GM12878 (cell line): ENCODE measurements at regions not wholly inside any gene's neighbourhood (a gene's known extent, or its start where the extent isn't known, plus 50 kb on each side); places are given as distances from the start of the nearest gene placed in this dataset.

Experiments used
- ATAC-seq: fragments of 200-7000 bp; cut with Tn5 transposase; 3 replicates; pipeline ENCODE4 v1.9.1; 2020; ENCODE audit warnings: mild to moderate bottlenecking, moderate library complexity
- BruUV-seq: library from RNA; stranded (reverse); fragments of 400-500 nt; replicated peaks from 2 replicates; lab custom pipeline; 2021; lab: Mats Ljungman, UMichigan
- CTCF ChIA-PET: fragments of 300-600 bp; sonication (Branson Sonifier 250); formaldehyde crosslinking; extraction: SDS; loops from one replicate; lab custom pipeline; 2021; ENCODE audit warnings: inconsistent platforms; lab: Yijun Ruan, JAX
- POLR2A ChIA-PET: fragments of 350-600 bp; formaldehyde crosslinking; extraction: SDS; loops from one replicate; lab custom pipeline; 2021; ENCODE audit warnings: inconsistent platforms; lab: Charles Lee
- RAD21 ChIA-PET: fragments of 300-600 bp; sonication (Branson Sonifier 250); formaldehyde crosslinking; loops from one replicate; lab custom pipeline; 2023; ENCODE audit warnings: antibody characterized with exemption; ENCODE audit not compliant: unreplicated experiment; lab: Charles Lee
- SMC1A ChIA-PET: fragments of 300-600 bp; sonication (Branson Sonifier 250); formaldehyde crosslinking; loops from one replicate; lab custom pipeline; 2023; ENCODE audit not compliant: unreplicated experiment, uncharacterized antibody; lab: Charles Lee
- DNase-seq: peaks from one replicate; pipeline ENCODE4 v3.0.0-alpha.2; 2011; ENCODE audit warnings: low read depth, low spot score
- FAIRE-seq: peaks from 3 replicates; lab custom pipeline; 2011; peaks lifted over from hg19 to GRCh38; lab: Jason Lieb, UNC
- H2AFZ ChIP-seq: 2 replicates; pipeline ENCODE4 v1.6.0; 2011; ENCODE audit warnings: low read depth, low read length, control low read depth; ENCODE audit not compliant: control insufficient read depth
- H3K27ac ChIP-seq: 2 replicates; pipeline ENCODE4 v1.5.1; 2011; ENCODE audit warnings: control low read depth; ENCODE audit not compliant: control insufficient read depth, insufficient read depth
- H3K27me3 ChIP-seq, 2 experiments: replicated peaks in 1 of 2; 2 replicates each; pipeline versions ENCODE4 v1.6.0 to v1.6.1; 2011; ENCODE audit warnings: low read length in 1 of 2; ENCODE audit not compliant: control insufficient read depth in 2 of 2, insufficient read depth in 2 of 2
- H3K36me3 ChIP-seq, 2 experiments: 2 replicates each; pipeline ENCODE4 v1.5.1; 2011; ENCODE audit warnings: low read length in 1 of 2; ENCODE audit not compliant: control insufficient read depth in 2 of 2, insufficient read depth in 2 of 2
- H3K4me1 ChIP-seq: 2 replicates; pipeline ENCODE4 v1.6.1; 2011; ENCODE audit warnings: mild to moderate bottlenecking, low read length, moderate library complexity, mixed read lengths; ENCODE audit not compliant: control insufficient read depth, insufficient read depth
- H3K4me2 ChIP-seq: 2 replicates; pipeline ENCODE4 v1.6.0; 2011; ENCODE audit warnings: control low read depth; ENCODE audit not compliant: control insufficient read depth, insufficient read depth
- H3K4me3 ChIP-seq: fragments of 200-600 bp; sonication (generic); 2 replicates; pipeline ENCODE4 v1.5.1; 2016
- H3K79me2 ChIP-seq: 2 replicates; pipeline ENCODE4 v1.6.0; 2011; ENCODE audit warnings: low read length; ENCODE audit not compliant: control insufficient read depth, insufficient read depth
- H3K9ac ChIP-seq: 2 replicates; pipeline ENCODE4 v1.8.0; 2011; ENCODE audit warnings: low read length, control low read depth, mixed read lengths; ENCODE audit not compliant: control insufficient read depth, insufficient read depth
- H3K9me3 ChIP-seq: replicated peaks from 3 replicates; pipeline ENCODE4 v1.5.1; 2011; ENCODE audit warnings: mild to moderate bottlenecking, low read length; ENCODE audit not compliant: control insufficient read depth, insufficient read depth
- H4K20me1 ChIP-seq: 2 replicates; pipeline ENCODE4 v1.6.0; 2011; ENCODE audit not compliant: control insufficient read depth, insufficient read depth
- MYB ChIP-seq: fragments of 150-350 bp; IDR thresholded peaks from 2 replicates; pipeline ENCODE4 v1.6.1; 2014; ENCODE audit warnings: mild to moderate bottlenecking, low read depth, low read length, borderline replicate concordance
- RFX5 ChIP-seq: IDR thresholded peaks from 2 replicates; pipeline ENCODE4 v1.6.1; 2011; ENCODE audit warnings: low read depth, low read length, improper control_type of control experiment
- WGBS: methylation state at CpG from one replicate; pipeline ENCODE4 v1.1.6; 2016; ENCODE audit warnings: low lambda C conversion rate; ENCODE audit not compliant: insufficient replicate concordance, insufficient coverage; ENCODE audit errors: missing lambda C conversion rate; 5-methylcytosine and 5-hydroxymethylcytosine counted together
- in situ Hi-C: fragments of 300-500 bp; cut with MboI; formaldehyde crosslinking; loops from 9 replicates; pipeline ENCODE4 v1.14.3; 2018; ENCODE audit warnings: mixed read lengths
- intact Hi-C: fragments of 100-400 bp; cut with micrococcal nuclease; formaldehyde crosslinking; loops from one replicate; pipeline ENCODE4 v1.14.2; 2022; ENCODE audit not compliant: unreplicated experiment
- TF ChIP-seq, protein P1 (sequence below): fragments of 450-650 bp; IDR thresholded peaks from 2 replicates; pipeline ENCODE4 v1.6.1; 2016; ENCODE audit warnings: mild to moderate bottlenecking, moderate library complexity, borderline replicate concordance
- TF ChIP-seq, protein P2 (sequence below): fragments of 150-350 bp; IDR thresholded peaks from 2 replicates; pipeline ENCODE4 v1.6.1; 2016; ENCODE audit warnings: low read depth, low read length

GRCh38 chr1:209491496-209491895 lies 92.0 kb upstream of the CAMK1G start (continued):
- TF ChIP-seq, protein P1, sequence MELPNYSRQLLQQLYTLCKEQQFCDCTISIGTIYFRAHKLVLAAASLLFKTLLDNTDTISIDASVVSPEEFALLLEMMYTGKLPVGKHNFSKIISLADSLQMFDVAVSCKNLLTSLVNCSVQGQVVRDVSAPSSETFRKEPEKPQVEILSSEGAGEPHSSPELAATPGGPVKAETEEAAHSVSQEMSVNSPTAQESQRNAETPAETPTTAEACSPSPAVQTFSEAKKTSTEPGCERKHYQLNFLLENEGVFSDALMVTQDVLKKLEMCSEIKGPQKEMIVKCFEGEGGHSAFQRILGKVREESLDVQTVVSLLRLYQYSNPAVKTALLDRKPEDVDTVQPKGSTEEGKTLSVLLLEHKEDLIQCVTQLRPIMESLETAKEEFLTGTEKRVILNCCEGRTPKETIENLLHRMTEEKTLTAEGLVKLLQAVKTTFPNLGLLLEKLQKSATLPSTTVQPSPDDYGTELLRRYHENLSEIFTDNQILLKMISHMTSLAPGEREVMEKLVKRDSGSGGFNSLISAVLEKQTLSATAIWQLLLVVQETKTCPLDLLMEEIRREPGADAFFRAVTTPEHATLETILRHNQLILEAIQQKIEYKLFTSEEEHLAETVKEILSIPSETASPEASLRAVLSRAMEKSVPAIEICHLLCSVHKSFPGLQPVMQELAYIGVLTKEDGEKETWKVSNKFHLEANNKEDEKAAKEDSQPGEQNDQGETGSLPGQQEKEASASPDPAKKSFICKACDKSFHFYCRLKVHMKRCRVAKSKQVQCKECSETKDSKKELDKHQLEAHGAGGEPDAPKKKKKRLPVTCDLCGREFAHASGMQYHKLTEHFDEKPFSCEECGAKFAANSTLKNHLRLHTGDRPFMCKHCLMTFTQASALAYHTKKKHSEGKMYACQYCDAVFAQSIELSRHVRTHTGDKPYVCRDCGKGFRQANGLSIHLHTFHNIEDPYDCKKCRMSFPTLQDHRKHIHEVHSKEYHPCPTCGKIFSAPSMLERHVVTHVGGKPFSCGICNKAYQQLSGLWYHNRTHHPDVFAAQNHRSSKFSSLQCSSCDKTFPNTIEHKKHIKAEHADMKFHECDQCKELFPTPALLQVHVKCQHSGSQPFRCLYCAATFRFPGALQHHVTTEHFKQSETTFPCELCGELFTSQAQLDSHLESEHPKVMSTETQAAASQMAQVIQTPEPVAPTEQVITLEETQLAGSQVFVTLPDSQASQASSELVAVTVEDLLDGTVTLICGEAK = no peak

- Histone ChIP-seq H3K4me3 (no peak overlapping the region), H3K36me3 (no peaks in the 10 kb centered on the region)
- in situ Hi-C loops = no loop called here
- ChIA-PET POLR2A (no interaction called here), CTCF (interaction anchor here (1.2 kb wide), 1 partner anchor 243 kb away, joined by 4 read pairs; no protein-coding TSS in a partner anchor)
- 41% methylated on average over 4 of the region's 4 CpGs for whole genome bisulfite sequencing
- TF ChIP-seq RFX5 (no peak), MYB (no peak)
- TF ChIP-seq, protein P2, sequence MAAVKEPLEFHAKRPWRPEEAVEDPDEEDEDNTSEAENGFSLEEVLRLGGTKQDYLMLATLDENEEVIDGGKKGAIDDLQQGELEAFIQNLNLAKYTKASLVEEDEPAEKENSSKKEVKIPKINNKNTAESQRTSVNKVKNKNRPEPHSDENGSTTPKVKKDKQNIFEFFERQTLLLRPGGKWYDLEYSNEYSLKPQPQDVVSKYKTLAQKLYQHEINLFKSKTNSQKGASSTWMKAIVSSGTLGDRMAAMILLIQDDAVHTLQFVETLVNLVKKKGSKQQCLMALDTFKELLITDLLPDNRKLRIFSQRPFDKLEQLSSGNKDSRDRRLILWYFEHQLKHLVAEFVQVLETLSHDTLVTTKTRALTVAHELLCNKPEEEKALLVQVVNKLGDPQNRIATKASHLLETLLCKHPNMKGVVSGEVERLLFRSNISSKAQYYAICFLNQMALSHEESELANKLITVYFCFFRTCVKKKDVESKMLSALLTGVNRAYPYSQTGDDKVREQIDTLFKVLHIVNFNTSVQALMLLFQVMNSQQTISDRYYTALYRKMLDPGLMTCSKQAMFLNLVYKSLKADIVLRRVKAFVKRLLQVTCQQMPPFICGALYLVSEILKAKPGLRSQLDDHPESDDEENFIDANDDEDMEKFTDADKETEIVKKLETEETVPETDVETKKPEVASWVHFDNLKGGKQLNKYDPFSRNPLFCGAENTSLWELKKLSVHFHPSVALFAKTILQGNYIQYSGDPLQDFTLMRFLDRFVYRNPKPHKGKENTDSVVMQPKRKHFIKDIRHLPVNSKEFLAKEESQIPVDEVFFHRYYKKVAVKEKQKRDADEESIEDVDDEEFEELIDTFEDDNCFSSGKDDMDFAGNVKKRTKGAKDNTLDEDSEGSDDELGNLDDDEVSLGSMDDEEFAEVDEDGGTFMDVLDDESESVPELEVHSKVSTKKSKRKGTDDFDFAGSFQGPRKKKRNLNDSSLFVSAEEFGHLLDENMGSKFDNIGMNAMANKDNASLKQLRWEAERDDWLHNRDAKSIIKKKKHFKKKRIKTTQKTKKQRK = no peak
- TF ChIP-seq, all 136 proteins: peak for 0
- Histone ChIP-seq H3K27ac (no peak overlapping the region), H4K20me1 (no peaks in the 10 kb centered on the region), H3K4me1 (no peaks in the 10 kb centered on the region), H3K4me2 (no peak overlapping the region), H3K27me3 (no peaks in the 10 kb centered on the region), H2AFZ (no peak overlapping the region), H3K9ac (no peak overlapping the region), H3K9me3 (no peaks in the 10 kb centered on the region; the same call in 2 of the 3 replicates), H3K79me2 (no peaks in the 10 kb centered on the region)
- RAD21 ChIA-PET = no interaction called here
- intact Hi-C loops = no loop called here
- DNase-seq (no peak), FAIRE-seq (no peak), ATAC-seq (no peak)
- no TSS peak for BruUV-seq
- SMC1A ChIA-PET = no interaction called here
Observed at GRCh38 chr1:209491897-209492296, 91.6 kb upstream of the CAMK1G start.
